ENCODE measurements at regions not wholly inside any gene's neighbourhood (a gene's known extent, or its start where the extent isn't known, plus 50 kb on each side); places are given as distances from the start of the nearest gene placed in this dataset.

DNA sequence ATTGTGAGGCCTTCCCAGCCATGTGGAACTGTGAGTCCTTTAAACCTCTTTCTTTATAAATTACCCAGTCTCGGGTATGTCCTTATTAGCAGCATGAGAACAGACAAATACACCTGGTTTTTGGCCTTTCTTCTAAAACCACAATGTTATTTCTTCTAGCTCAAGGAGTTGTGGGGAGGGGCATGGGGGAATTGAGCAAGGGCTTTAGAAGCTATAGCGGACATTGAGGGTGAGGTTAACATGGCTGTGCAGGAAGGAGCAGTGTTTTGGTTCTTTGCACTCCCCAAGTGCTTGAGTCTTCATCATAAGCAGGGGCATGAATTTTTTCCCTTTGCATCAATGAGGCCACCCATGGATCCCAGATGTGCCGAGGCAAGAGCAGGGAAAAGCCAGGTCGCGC lies 86.8 kb downstream of the SPRING1 start:
- no peak for DNase-seq (ENCODE audit: low spot score)

DNA sequence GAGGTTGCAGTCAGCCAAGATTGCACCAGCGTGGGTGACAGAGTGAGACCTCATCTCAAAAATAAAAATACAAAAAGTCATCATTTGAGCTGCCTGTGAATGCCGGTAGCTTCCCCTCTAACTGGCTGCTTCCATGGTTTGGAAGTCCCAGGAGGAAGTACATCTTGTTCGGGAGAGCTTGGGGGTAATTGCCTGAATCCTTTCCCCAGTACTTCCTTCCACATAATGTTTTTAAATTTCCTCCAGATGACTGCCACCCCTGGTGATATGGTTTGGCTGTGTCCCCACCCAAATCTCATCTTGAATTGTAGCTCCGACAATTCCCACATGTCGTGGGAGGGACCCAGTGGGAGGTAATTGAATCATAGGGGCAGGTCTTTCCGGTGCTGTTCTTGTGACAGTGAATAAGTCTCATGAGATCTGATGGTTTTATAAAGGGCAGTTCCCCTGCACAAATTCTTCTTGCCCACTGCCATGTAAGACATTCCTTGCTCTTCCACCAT lies 87.2 kb downstream of the SPRING1 start:
- DNase-seq (ENCODE audit: low spot score) = no peak

DNA sequence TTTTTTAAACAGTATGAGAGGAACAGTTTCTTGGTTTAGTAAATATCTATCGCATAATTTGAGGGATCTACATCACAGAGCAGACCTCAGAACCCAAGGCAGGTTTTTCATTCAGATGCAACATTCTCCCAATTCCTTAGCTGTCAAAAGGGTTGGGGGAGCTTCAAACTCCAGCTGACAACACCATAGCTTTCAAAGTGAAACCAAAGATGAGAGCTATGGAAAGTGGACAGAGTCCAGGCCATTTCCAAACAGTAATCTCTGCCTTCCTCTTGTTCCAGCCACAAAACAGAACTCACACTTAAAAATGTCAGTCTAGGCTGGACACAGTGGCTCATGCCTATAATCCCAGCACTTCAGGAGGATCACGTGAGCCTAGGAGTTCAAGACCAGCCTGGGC lies 87.8 kb downstream of the SPRING1 start:
- DNase-seq (ENCODE audit: low spot score) = no peak

DNA sequence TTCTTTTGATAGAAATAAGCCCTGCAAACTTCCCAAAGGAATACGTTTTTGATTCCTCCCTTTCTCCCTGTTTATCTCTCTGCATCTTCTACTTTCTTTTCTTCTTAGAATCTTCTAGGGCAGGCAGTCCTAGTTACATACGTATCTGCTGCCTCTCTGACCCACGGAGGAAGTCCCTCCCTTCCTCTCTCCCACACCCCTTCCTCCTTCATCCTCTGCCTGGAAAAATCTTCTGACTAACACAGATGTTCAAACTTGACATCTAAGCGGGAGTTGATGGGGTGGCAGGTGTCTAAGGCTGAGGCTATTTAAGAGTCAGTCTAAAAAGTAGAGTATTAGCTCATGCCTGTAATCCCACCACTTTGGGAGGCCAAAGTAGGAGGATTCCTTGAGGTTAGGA lies 88.6 kb downstream of the MAP1LC3B2 start:
- no peak for DNase-seq (ENCODE audit: low spot score)

DNA sequence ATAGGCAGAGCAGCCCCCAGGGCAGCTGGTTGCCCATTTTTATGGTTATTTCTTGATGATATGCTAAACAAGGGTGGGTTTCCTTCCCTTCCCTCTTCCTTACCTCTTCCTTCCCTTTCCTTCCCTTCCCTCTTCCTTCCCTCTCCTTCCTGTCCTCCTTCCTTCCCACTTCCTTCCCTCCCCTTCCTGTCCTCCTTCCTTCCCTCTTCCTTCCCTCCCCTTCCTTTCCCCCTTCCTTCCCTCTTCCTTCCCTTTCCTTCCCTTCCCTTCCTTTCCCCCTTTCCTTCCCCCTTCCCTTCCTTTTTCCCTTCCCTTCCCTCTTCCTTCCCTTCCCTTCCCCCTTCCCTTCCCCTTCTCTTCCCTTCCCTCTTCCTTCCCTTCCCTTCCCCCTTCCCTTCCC lies 87.7 kb downstream of the MAP1LC3B2 start:
- no peak for DNase-seq (ENCODE audit: low spot score)

DNA sequence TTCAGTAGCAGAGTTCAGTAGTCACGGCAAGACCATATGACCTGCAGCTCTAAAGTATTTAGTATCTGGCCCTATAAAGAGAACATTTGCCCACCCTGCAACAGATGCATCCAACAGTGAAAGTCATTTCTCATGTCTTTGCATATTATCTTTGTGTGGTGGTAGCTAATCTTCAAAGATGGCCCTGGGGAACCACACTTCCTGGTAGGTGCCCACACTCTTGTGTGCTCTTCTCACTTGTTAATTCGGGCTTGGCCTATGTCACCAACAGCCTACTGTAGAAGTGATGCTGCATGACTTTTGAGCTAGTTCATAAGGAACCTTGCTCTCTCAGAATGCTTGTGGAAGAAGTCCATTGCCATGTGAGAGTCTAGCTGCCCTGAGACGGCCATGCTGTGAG lies 85.6 kb downstream of the MAP1LC3B2 start:
- no peak for DNase-seq (ENCODE audit: low spot score)

DNA sequence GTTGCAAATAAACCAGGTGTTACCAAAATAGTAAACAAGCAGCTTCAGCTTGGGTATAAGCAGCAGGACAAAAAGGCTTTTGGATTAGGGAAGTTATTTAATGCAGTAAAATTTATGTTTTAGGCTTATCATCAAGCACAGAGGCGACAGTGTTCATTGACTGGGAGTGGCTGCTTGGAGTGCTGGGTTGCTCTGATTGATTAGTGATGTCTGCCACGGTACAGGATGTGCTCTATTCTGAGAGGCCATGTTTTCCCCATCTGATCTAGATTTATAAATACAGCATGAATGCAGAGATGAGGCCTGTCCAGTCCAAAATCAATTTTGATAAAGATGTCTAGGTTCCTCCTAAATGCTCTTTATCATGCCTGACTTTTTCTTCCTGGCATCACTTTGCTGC lies 83.5 kb downstream of the MAP1LC3B2 start:
- no peak for DNase-seq (ENCODE audit: low spot score)

DNA sequence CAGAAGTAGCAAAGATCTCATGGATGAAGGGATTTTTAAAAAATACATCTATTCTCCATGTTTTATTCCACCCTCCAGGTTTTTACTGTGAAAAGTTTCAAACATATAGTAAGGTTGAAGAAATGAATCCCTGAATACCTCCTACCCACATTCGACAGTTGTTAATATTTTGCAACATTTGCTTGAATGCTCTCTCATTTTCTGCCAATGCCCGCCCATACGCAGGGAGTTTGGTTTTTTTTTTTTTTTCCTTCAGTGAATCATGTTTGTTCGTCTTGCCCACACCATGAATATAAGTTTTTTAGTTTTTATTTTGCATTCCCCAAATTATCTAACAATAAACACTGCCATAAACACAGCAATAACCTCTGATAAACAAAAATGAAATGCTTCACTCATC lies 82.9 kb downstream of the MAP1LC3B2 start:
- no peak for DNase-seq (ENCODE audit: low spot score)

DNA sequence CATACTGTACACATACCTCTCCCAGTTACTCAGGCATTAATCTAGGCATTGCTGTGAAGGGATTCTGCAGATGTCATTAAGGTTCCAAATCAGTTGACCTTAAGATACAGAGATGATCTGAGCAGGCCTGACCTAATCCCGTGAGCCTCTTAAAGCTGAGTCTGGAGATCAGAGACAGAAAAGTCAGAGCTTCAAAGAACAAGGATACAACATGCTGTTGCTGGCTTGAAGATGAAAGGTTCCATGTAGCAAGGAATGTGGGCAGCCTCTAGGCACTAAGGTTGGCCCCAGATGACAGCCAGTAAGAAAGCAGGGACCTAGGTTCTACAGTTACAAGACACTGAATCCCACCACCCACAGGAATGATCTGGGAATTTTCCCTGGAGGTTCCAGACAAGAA lies 81.1 kb downstream of the MAP1LC3B2 start:
- no peak for DNase-seq (ENCODE audit: low spot score)

DNA sequence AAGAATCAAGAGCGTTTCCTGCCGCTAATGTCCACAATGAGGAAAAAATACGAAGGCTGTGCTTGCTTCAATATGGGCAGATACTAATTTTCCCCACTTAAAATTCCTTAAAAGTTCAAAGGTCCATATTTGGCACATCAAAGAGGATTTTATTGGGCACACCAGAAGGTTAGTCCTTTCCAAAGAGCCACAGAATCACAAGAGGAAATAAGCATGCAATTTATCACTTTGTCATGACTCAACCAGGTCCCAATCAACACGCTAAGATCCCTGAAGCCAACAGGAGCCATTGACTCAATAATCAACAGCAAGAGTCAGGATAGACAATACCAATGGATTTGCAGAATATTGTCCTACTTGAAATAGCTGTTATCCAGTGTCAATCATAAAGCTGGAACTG lies 80.6 kb downstream of the MAP1LC3B2 start:
- no peak for DNase-seq (ENCODE audit: low spot score)

DNA sequence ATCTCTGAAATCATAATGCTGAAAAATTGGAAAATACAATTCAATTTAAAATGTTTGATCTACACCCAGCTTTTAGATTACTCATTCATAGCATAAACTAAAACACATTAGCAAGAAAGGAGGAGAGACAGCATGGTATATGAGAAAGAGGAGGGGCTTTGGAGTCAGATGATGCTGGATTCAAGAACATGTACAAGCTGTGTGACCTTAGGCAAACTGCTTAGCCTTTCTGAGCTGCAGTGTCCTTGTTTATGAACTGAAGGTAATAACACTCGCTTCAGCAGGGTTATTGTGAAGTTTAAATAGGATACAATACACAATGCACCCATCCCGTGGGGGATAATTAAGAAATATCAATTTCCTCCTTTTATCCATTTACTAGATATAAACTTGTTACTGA lies 79.2 kb downstream of the MAP1LC3B2 start:
- DNase-seq (ENCODE audit: low spot score) = no peak

DNA sequence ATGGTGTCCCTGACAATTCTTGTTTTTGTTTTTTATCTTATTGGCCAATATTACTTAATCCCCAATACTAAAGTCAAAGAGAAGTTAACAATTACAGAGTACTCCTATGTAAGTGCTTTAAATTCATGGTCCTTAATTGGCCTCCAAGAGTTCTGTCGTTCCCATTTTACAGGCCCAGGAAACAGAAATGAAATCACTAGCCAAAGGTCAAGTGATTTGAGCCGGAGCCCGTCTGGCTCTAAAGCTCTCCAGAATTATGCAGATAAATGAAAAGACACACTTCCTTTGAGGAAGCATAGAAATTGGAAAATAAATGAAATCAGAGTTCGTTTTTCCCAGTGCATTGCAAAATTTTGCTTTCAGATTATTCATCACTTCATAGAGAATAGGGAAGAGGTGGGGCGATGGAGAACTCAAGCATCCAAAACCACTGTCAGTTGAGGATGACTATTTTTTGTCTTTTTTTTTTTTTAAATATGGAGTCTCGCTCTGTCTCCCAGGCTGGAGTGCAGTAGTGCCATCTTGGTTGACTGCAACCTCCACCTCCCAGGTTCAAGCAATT lies 78.5 kb downstream of the MAP1LC3B2 start:
- DNase-seq (ENCODE audit: low spot score) = no peak

DNA sequence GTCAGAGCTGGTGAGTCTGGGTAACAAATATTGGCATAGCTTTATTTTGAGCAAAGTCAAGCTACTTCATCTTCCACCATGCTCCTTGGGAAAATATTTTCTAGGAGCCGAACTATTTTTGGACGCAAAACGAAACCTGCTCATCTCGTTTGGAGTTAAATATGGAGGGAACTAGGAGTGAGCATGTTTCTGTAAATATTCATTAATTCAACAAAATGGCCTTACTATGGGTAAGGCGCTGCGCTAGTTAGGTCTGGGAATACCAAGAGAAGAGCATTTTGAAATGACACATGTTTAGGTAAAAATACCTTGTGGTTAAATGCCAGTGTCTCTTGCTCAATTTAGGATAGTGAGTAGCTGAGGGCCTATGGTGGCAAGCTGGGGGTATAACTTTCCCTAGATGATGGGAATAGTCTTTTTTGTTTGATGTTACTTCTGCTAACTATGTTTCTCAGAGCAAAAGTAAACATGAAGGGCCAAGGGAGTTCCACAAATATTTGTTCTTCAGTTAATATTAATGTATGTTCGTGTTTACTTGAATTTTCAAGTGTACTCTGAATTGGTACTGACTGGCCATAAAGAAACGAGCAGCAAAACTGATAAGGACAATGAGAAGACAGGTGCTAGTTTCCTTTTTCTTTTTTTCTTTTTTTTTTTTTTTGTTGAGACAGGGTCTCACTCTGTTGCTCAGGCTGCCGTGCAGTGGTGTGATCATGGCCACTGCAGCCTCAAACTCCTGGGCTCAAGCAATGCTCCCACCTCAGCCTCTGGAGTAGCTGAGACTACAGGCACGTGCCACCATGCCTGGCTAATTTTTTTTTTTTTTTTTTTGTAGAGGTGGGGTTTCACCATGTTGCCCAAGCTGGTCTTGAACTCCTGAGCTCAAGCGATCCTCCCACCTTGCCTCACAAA lies 77.7 kb downstream of the MAP1LC3B2 start:
- no peak for DNase-seq (ENCODE audit: low spot score)

DNA sequence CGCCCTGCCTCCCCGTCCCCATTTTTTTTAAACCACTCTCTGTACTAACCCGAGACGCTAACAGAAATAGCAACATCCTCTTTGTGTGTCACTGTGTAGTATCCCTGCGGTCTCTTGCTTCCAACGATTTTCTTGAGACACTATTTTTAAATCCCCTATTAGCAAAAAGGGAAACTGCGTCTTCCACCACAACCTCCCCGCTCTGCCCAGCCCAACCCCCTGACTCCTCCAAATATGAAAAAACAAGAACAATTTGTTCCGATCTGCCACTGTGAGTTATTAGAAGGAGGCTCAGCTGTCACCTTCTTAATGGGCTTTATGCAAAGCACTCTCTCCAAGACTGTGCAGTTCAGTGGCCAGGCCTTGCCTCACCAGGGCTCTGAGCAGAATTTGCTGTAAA lies 76.3 kb downstream of the MAP1LC3B2 start:
- DNase-seq (ENCODE audit: low spot score) = no peak

DNA sequence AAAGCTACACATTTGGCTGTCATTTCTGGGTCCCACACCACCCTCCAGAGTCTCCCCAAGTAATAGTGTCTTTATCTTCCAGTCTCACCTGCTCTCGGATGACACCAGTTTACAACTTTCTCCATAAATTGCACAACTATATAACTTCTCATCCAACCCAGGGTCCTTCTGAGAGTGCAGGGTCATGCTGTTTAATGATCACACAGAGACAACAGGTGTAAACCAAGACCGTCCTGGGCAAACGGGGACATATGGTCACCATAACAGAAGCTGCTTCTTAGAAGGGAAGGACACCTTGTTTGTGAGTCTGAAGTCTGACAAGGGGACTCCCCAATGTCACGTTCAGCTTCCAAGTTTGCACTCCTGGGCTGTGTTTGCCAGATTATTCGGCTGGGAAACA lies 74.3 kb downstream of the MAP1LC3B2 start:
- DNase-seq (ENCODE audit: low spot score) = no peak

DNA sequence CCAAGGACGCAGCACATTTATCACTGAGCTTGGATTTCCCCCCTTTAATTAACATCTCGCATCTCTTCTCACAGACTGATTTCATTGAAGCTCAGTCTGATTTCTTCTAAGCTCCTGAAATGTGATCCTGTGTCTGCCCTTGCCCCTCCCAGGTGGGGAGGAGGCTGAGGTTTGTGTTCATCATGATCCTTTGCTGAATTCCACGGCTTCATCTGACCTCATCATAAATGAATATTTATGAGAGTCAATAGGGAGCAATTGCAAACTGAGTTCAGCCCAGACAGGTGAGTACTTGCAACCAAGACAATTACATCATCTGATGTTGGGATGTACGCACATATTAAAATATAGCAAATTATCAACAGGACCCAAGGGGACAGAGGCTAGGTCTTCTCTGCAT lies 72.4 kb downstream of the MAP1LC3B2 start:
- DNase-seq (ENCODE audit: low spot score) = no peak

DNA sequence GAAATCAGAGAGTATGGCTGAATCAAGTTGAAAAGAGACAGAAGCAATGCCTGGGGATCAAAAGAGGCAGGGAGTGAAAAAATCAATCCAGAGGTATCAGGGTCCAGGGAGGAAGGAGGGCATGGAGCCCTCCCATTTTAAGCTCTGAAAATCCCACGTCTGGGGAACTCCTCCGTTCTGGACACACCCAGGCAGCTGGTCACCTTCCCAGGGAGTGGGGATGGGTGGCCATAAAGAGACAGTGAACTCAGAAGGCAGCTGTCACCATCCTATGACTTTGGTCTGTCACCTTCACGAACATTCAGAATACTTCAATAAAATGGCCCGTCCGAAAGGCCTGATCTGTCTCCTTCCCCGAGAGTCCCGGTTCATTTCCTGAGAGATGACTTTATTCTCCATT lies 71.6 kb downstream of the MAP1LC3B2 start:
- no peak for DNase-seq (ENCODE audit: low spot score)

DNA sequence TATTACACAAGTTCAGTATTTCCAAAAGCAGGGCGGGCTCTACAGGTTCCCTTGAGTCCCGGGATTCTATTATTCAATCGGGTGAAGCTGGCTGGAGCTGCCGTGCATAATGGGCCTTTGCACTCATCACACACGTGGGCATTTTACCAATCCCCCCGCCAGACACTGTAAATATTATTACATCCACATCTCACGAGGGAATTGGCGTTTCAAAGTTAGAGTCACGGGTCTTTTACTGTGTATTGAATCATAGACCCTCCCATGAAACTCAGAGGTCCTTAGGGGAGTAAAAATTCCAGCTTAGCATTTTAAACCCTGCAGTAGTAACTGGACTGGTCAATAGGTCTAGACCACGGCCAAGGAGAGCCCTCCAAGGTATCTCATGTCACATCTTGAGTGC lies 70.3 kb downstream of the MAP1LC3B2 start:
- DNase-seq (ENCODE audit: low spot score) = no peak

DNA sequence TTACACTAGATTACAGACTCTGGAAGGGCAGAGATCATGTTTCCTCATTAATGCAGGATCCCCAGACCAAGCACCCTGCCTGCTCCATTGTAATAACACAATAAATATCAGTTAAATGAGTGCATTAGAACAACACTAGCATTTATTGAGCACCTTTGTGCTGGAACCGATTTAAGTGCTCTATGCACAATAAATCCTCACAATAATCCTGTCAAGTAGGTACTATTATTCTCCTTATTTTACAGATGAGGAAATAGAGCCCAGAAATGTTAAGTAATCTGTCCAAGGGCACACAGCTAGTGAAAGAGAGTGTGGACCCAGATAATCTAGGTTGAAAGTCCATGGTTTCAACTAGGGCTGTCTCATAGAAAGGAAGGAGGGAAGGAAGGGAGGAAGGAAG lies 69.8 kb downstream of the MAP1LC3B2 start:
- no peak for DNase-seq (ENCODE audit: low spot score)

DNA sequence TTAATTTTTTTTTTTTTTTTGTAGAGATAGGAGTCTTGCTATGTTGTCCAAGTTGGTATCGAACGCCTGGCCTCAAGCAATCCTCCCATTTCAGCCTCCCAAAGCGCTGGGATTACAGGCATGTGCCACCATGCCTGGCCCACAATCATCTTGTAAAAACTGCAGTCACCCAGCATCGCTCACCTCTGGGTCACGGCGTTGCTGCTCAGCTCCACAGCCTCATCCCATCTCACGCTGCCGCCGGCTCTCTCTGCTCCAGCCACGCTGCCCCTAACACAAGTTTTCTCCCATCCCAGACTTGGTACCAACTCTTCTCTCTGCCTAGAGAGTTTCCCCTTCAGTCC lies 69.2 kb downstream of the MAP1LC3B2 start:
- no peak for DNase-seq (ENCODE audit: low spot score)

All from ecto neural progenitor cell (in vitro differentiated cells).